Right ventricle myocardium inferior (tissue), 1 donor: ENCODE measurements at regions not wholly inside any gene's neighbourhood (a gene's known extent, or its start where the extent isn't known, plus 50 kb on each side); places are given as distances from the start of the nearest gene placed in this dataset.
"Not testable (repeated sequence)": the region's sequence is repeated elsewhere in the genome, so short reads cannot be mapped to it uniquely, and the experiment has no call there.

Experiments used
- ATAC-seq: fragments of 200-7000 bp; cut with Tn5 transposase; one replicate; pipeline ENCODE4 v1.9.1; 2020; ENCODE audit warnings: mild to moderate bottlenecking, moderate library complexity
- DNase-seq: peaks from one replicate; pipeline ENCODE4 v3.0.0; 2021; ENCODE audit errors: missing footprints
- intact Hi-C: fragments of 100-400 bp; cut with DNase I; formaldehyde crosslinking; loops from one replicate; pipeline ENCODE4 v1.11.0; 2022
- donor health status: DM: no; HTN: yes; CAD: no; lungs with severe emphysema.

GRCh38 chr4:181083757-181084361 is 1159.3 kb upstream of the TENM3 start:
- intact Hi-C loops, result no loop called here
- no peak for ATAC-seq
- DNase-seq, result no peak

- ATAC-seq (no peak), DNase-seq (no peak)
- intact Hi-C loops, result no loop called here
These were observed 1157.6 kb upstream of the TENM3 start for GRCh38 chr4:181085557-181085956.

GRCh38 chr4:181105487-181105886 is 1137.7 kb upstream of the TENM3 start:
- no peak for DNase-seq
- intact Hi-C loops, result no loop called here
- ATAC-seq, result no peak

GRCh38 chr4:181106398-181106797 is 1136.8 kb upstream of the TENM3 start:
- intact Hi-C loops, result no loop called here
- DNase-seq (no peak), ATAC-seq (no peak)

- DNase-seq (no peak), ATAC-seq (no peak)
- intact Hi-C loops, result no loop called here
These were observed 1135.0 kb upstream of the TENM3 start for GRCh38 chr4:181108237-181108636.

GRCh38 chr4:181119186-181119585 is 1124.0 kb upstream of the TENM3 start:
- no peak for DNase-seq
- intact Hi-C loops, result no loop called here
- ATAC-seq, result no peak

- ATAC-seq, result no peak
- no peak for DNase-seq
- intact Hi-C loops, result no loop called here
These were observed 1121.5 kb upstream of the TENM3 start for GRCh38 chr4:181121733-181122132.

- no peak for ATAC-seq
- intact Hi-C loops, result no loop called here
- DNase-seq, result no peak
These were observed 1116.0 kb upstream of the TENM3 start for GRCh38 chr4:181127171-181127570.

- intact Hi-C loops, ATAC-seq, DNase-seq: not testable (repeated sequence)
These were observed 1112.9 kb upstream of the TENM3 start for GRCh38 chr4:181130317-181130716.

- DNase-seq (no peak), ATAC-seq (no peak)
- intact Hi-C loops, result no loop called here
These were observed 1105.9 kb upstream of the TENM3 start for GRCh38 chr4:181137351-181137750.

- intact Hi-C loops, result no loop called here
- no peak for ATAC-seq
These were observed 1105.1 kb upstream of the TENM3 start for GRCh38 chr4:181138116-181138515.

GRCh38 chr4:181140037-181140603 is 1103.1 kb upstream of the TENM3 start:
- intact Hi-C loops, result loop anchor here (5.0 kb wide), 1 partner anchor 122 kb away; no protein-coding TSS in a partner anchor
- ATAC-seq, result no peak
- no peak for DNase-seq

More at GRCh38 chr4:181138116-181138515, 1105.1 kb upstream of the TENM3 start:
- DNase-seq, result no peak

GRCh38 chr4:181143250-181143854 is 1099.8 kb upstream of the TENM3 start:
- ATAC-seq (no peak), DNase-seq (no peak)
- intact Hi-C loops, result loop anchor here (1.0 to 5.0 kb wide), 2 partner anchors 119 to 385 kb away; no protein-coding TSS in a partner anchor

- intact Hi-C loops, result no loop called here
- DNase-seq, result no peak
- no peak for ATAC-seq
These were observed 1097.2 kb upstream of the TENM3 start for GRCh38 chr4:181146051-181146450.

GRCh38 chr4:181147416-181147951 is 1095.7 kb upstream of the TENM3 start:
- DNase-seq (no peak), ATAC-seq (no peak)
- intact Hi-C loops, result no loop called here

GRCh38 chr4:181148470-181148869 is 1094.7 kb upstream of the TENM3 start:
- no peak for ATAC-seq
- no peak for DNase-seq
- intact Hi-C loops, result no loop called here

- DNase-seq (no peak), ATAC-seq (no peak)
- intact Hi-C loops, result no loop called here
These were observed 1093.0 kb upstream of the TENM3 start for GRCh38 chr4:181150191-181150590.

GRCh38 chr4:181151856-181152255 is 1091.3 kb upstream of the TENM3 start:
- ATAC-seq, result no peak
- no peak for DNase-seq
- intact Hi-C loops, result no loop called here

GRCh38 chr4:181157647-181158046 is 1085.6 kb upstream of the TENM3 start:
- no peak for ATAC-seq
- intact Hi-C loops, result no loop called here
- DNase-seq, result no peak

GRCh38 chr4:181158971-181159370 is 1084.2 kb upstream of the TENM3 start:
- intact Hi-C loops, result no loop called here
- no peak for DNase-seq
- ATAC-seq, result no peak
